Thymus (tissue), 11 donors: ENCODE measurements at regions not wholly inside any gene's neighbourhood (a gene's known extent, or its start where the extent isn't known, plus 50 kb on each side); places are given as distances from the start of the nearest gene placed in this dataset.

Source experiments
- DNase-seq, 9 donors: peaks; one replicate each; pipeline ENCODE4 v3.0.0-alpha.2; 2013; ENCODE audit warnings: low spot score in 9 of 9, low read depth in 6 of 9, missing footprints in 1 of 9
- H3K27ac ChIP-seq, 2 donors: one replicate each; pipeline ENCODE4 v1.5.1; 2013; ENCODE audit warnings: control low read depth in 1 of 2, low read depth in 1 of 2, low read length in 1 of 2, mild to moderate bottlenecking in 1 of 2, moderate library complexity in 1 of 2
- H3K27me3 ChIP-seq, 2 donors: one replicate each; pipeline ENCODE4 v1.5.1; 2013; ENCODE audit warnings: low read length in 1 of 2; ENCODE audit not compliant: control insufficient read depth in 2 of 2, insufficient read depth in 1 of 2
- H3K36me3 ChIP-seq, 2 donors: one replicate each; pipeline ENCODE4 v1.5.1; 2013; ENCODE audit warnings: low read length in 1 of 2, mild to moderate bottlenecking in 1 of 2, moderate library complexity in 1 of 2; ENCODE audit not compliant: control insufficient read depth in 2 of 2, insufficient read depth in 2 of 2
- H3K4me1 ChIP-seq, 2 donors: one replicate each; pipeline ENCODE4 v1.5.1; 2013; ENCODE audit warnings: low read length in 2 of 2; ENCODE audit not compliant: control insufficient read depth in 2 of 2, insufficient read depth in 2 of 2
- H3K4me3 ChIP-seq, 2 donors: one replicate each; pipeline ENCODE4 v1.5.1; 2013; ENCODE audit warnings: low read length in 2 of 2, control low read depth in 1 of 2, mild to moderate bottlenecking in 1 of 2
- H3K9me3 ChIP-seq, 2 donors: one replicate each; pipeline ENCODE4 v1.5.1; 2013; ENCODE audit warnings: low read length in 1 of 2, mild to moderate bottlenecking in 1 of 2; ENCODE audit not compliant: control insufficient read depth in 2 of 2, insufficient read depth in 1 of 2
- WGBS: extraction: QIAGEN DNeasy Blood & Tissue Kit; methylation state at CpG from one replicate; pipeline ENCODE4 v1.1.7; 2013; 5-methylcytosine and 5-hydroxymethylcytosine counted together
- donor health status: healthy.

GRCh38 chr2:36068086-36068485 is 287.5 kb upstream of the CRIM1 start:
- Histone ChIP-seq H3K27ac (no peak overlapping the region), H3K9me3 (no peaks in the 10 kb centered on the region), H3K4me3 (no peak overlapping the region), H3K4me1 (no peaks in the 10 kb centered on the region), H3K27me3 (no peaks in the 10 kb centered on the region), H3K36me3 (no peaks in the 10 kb centered on the region)
- no peak for DNase-seq

- Histone ChIP-seq H3K27me3 (no peaks in the 10 kb centered on the region), H3K4me3 (no peak overlapping the region), H3K9me3 (no peaks in the 10 kb centered on the region), H3K27ac (no peak overlapping the region), H3K36me3 (no peaks in the 10 kb centered on the region), H3K4me1 (no peaks in the 10 kb centered on the region)
- 74% methylated on average over 4 of the region's 4 CpGs for WGBS
- DNase-seq = no peak
These were observed 295.4 kb upstream of the CRIM1 start for GRCh38 chr2:36060133-36060532.

- Histone ChIP-seq H3K4me1 (no peaks in the 10 kb centered on the region), H3K27ac (peak overlapping the region in 1 of 2 donors; percentile 18), H3K9me3 (no peaks in the 10 kb centered on the region), H3K27me3 (no peaks in the 10 kb centered on the region), H3K4me3 (no peak overlapping the region), H3K36me3 (no peaks in the 10 kb centered on the region)
- peak in 1 of 9 donors; percentile 3 for DNase-seq
These were observed 295.9 kb upstream of the CRIM1 start for GRCh38 chr2:36059691-36060090.

GRCh38 chr2:36058953-36059352 is 296.6 kb upstream of the CRIM1 start:
- Histone ChIP-seq H3K4me1 (no peaks in the 10 kb centered on the region), H3K27ac (no peak overlapping the region), H3K9me3 (no peaks in the 10 kb centered on the region), H3K4me3 (no peak overlapping the region), H3K36me3 (no peaks in the 10 kb centered on the region), H3K27me3 (no peaks in the 10 kb centered on the region)
- WGBS = 74% methylated on average over 2 of the region's 2 CpGs
- DNase-seq = no peak

GRCh38 chr2:36058076-36058475 is 297.5 kb upstream of the CRIM1 start:
- 38% methylated on average over 3 of the region's 3 CpGs for WGBS
- H3K4me3 ChIP-seq = no peak overlapping the region
- no peaks in the 10 kb centered on the region for H3K9me3 ChIP-seq
- H3K4me1 ChIP-seq = no peaks in the 10 kb centered on the region
- no peak overlapping the region for H3K27ac ChIP-seq
- H3K27me3 ChIP-seq = no peaks in the 10 kb centered on the region
- DNase-seq = peak in 1 of 9 donors; percentile 6
- H3K36me3 ChIP-seq = no peaks in the 10 kb centered on the region

GRCh38 chr2:36052819-36053218 is 302.8 kb upstream of the CRIM1 start:
- Histone ChIP-seq H3K27me3 (no peaks in the 10 kb centered on the region), H3K4me1 (no peaks in the 10 kb centered on the region), H3K27ac (no peak overlapping the region), H3K36me3 (no peaks in the 10 kb centered on the region), H3K4me3 (no peak overlapping the region), H3K9me3 (no peaks in the 10 kb centered on the region)
- no peak for DNase-seq
- WGBS = 92% methylated on average over 1 of the region's 1 CpG

- H3K36me3 ChIP-seq = no peaks in the 10 kb centered on the region
- no peaks in the 10 kb centered on the region for H3K27me3 ChIP-seq
- H3K4me3 ChIP-seq = no peak overlapping the region
- H3K27ac ChIP-seq = no peak overlapping the region
- H3K9me3 ChIP-seq = no peaks in the 10 kb centered on the region
- no peak for DNase-seq
- H3K4me1 ChIP-seq = no peaks in the 10 kb centered on the region
- 97% methylated on average over 4 of the region's 4 CpGs for WGBS
These were observed 311.2 kb upstream of the CRIM1 start for GRCh38 chr2:36044411-36044810.

GRCh38 chr2:36035137-36035536 is 320.4 kb upstream of the CRIM1 start:
- no peaks in the 10 kb centered on the region for H3K9me3 ChIP-seq
- H3K27ac ChIP-seq = no peak overlapping the region
- WGBS = 93% methylated on average over 3 of the region's 3 CpGs
- H3K36me3 ChIP-seq = no peaks in the 10 kb centered on the region
- no peaks in the 10 kb centered on the region for H3K27me3 ChIP-seq
- H3K4me3 ChIP-seq = no peak overlapping the region
- H3K4me1 ChIP-seq = no peaks in the 10 kb centered on the region
- no peak for DNase-seq

GRCh38 chr2:36032046-36032445 is 323.5 kb upstream of the CRIM1 start:
- no peak overlapping the region for H3K27ac ChIP-seq
- DNase-seq = no peak
- no peaks in the 10 kb centered on the region for H3K4me1 ChIP-seq
- WGBS = 75% methylated on average over 3 of the region's 3 CpGs
- H3K27me3 ChIP-seq = no peaks in the 10 kb centered on the region
- no peak overlapping the region for H3K4me3 ChIP-seq
- H3K9me3 ChIP-seq = no peaks in the 10 kb centered on the region
- no peaks in the 10 kb centered on the region for H3K36me3 ChIP-seq

- Histone ChIP-seq H3K4me1 (no peaks in the 10 kb centered on the region), H3K9me3 (no peaks in the 10 kb centered on the region), H3K4me3 (no peak overlapping the region), H3K36me3 (no peaks in the 10 kb centered on the region), H3K27me3 (no peaks in the 10 kb centered on the region), H3K27ac (no peak overlapping the region)
- no peak for DNase-seq
- WGBS = 0% methylated on average over 1 of the region's 1 CpG
These were observed 324.1 kb upstream of the CRIM1 start for GRCh38 chr2:36031471-36031870.
